Stimulated activated CD4-positive, alpha-beta T cell treated with anti-CD3 and anti-CD28 coated beads, Interleukin-1b, Interleukin-23, amount 100 ng/mL, for 24 hours (primary cell): ENCODE measurements at regions not wholly inside any gene's neighbourhood (a gene's known extent, or its start where the extent isn't known, plus 50 kb on each side); places are given as distances from the start of the nearest gene placed in this dataset.

Experiments used
- DNase-seq, 4 experiments: peaks; one replicate each; pipeline ENCODE4 v3.0.0-alpha.2; 2020; ENCODE audit warnings: low read depth in 4 of 4, low spot score in 1 of 4

GRCh38 chr9:105860516-105860915 is 166.2 kb downstream of the TMEM38B start:
- DNase-seq = no peak

GRCh38 chr9:105861972-105862371 is 167.6 kb downstream of the TMEM38B start:
- no peak for DNase-seq

- no peak for DNase-seq
These were observed 170.0 kb downstream of the TMEM38B start for GRCh38 chr9:105864248-105864898.

DNA sequence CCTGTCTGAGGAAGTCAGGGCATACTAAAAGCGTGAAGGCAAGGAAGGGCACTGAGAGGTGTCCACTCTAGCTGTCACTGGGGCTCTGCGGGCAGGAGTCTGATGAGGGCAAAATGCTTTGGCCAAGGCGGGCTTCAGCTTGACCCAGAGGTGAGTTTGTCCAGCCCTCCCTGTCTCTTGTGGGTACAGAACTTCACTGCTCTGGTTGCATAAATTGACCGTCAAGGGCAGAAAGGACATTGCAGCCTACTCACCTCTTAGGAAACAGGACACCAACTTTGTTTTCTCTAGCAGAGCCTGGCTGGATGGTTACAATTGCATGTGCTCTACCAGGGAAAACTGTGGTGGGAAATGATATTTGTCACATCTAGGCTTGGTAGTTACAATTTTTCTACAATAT is 170.9 kb downstream of the TMEM38B start:
- DNase-seq = no peak

GRCh38 chr9:105871540-105871939 is 177.2 kb downstream of the TMEM38B start:
- no peak for DNase-seq

DNA sequence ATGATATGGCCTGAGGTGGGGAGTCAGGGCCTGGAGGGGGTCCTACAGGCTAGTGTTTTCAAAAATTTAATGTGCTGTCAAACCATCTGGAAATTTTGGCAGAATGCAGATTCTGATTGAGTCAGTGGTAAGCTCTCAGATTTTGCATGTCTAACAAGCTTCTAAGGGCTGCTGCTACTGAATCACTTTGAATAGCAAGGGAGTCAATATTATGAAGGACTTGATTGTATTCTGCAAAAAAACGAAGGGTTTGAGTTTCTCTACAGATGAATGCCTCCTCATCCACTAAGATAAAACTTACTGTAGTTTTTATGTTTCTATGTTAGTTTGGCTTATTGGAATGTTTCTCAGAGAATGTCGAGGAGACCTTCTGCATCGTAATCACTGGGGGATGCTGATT is 179.5 kb downstream of the TMEM38B start:
- no peak for DNase-seq

- DNase-seq = no peak
These were observed 183.4 kb downstream of the TMEM38B start for GRCh38 chr9:105877721-105878120.

DNA sequence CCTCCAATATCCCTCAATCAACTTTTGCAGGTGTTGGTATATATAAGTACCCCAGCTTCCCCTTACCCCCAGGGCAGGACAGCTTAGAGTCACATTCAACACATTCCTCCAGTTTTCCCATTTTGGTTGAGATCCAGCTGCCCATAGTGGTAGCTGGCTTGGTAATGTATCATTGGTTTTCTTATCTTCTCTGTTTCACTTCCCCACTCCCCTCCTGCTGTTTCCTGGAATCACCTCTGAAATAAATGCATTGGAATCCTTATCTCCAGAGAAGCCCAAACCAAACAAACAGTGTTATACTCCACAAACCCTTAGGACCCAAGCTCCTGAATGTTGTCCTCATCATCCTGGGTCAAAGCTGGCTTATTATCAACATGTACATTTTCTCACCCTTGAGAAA is 184.8 kb downstream of the TMEM38B start:
- DNase-seq = no peak

GRCh38 chr9:105880517-105880916 is 186.2 kb downstream of the TMEM38B start:
- no peak for DNase-seq

- no peak for DNase-seq
These were observed 186.7 kb downstream of the TMEM38B start for GRCh38 chr9:105881021-105881420.

DNA sequence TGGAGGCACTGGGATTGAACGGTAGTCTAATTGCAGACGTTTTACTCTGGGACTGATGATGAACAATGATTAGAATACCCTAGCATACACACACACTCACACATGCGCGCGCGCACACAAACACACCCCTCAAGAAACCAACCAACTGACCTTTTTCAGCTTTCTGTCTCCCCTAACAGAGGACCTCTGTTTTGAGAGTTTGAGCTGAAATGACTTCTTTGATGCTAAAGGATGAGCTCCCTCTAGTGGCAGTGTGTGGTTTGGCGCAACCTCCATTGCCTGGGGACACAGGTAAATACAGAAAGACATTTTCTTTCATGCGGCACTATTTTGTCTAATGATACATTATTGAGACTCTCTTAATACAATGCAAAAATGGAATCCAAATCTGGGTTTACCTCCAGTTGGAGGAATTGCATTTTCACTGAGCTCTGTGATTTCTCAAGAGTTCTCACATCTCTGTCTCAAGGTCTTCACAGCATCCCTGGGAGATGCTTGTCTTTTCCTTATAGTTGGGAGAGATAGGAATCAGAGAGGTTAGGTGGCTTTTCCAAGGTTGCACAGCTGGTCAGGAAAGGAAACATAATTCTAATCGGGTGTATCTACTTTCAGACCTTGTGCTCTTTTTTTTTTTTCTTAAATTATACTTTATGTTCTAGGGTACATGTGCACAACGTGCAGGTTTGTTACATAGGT is 187.5 kb downstream of the TMEM38B start:
- peak; percentile 28 to 46 (median 32) for DNase-seq

DNA sequence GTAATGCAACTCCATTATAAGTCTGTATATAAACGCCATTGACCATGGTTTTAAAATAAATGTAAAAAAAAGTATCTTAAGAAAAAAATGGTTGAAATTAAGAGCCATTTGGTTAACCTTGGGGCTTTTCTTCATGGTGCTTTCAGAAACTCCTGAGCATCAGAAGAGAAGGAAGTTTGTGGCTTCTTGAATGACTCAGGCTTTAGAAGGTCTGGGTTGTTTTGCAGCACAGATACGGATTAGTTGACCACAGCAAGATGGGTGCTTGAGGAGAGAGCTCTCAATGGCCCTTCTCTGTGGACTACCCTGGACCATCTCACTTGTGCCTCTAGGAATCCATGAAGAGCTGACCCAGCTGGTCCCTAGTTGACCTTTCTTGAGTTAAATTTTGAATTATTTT is 189.5 kb downstream of the TMEM38B start:
- DNase-seq = no peak

GRCh38 chr9:105884416-105884815 is 190.1 kb downstream of the TMEM38B start:
- no peak for DNase-seq

DNA sequence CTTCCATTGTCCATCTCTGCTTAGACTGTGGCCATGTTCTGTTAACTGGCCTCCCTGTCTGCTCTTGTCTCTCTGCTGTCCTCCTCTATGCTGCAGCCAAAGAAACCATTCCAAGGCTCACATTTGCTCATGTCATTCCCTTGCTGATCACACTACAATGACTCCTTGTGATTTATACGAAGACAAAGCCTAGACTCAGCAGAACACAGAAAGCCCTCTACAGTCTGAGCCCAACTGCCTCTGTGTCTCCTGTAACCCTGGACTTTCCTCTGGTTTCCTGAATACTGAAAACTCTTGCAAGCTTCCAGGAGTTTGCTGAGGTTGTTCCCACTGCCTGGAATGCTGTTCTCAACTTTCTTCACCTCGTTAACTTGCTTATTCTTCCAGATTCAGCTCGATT is 191.8 kb downstream of the TMEM38B start:
- no peak for DNase-seq

- DNase-seq = no peak
These were observed 193.3 kb downstream of the TMEM38B start for GRCh38 chr9:105887679-105888078.

DNA sequence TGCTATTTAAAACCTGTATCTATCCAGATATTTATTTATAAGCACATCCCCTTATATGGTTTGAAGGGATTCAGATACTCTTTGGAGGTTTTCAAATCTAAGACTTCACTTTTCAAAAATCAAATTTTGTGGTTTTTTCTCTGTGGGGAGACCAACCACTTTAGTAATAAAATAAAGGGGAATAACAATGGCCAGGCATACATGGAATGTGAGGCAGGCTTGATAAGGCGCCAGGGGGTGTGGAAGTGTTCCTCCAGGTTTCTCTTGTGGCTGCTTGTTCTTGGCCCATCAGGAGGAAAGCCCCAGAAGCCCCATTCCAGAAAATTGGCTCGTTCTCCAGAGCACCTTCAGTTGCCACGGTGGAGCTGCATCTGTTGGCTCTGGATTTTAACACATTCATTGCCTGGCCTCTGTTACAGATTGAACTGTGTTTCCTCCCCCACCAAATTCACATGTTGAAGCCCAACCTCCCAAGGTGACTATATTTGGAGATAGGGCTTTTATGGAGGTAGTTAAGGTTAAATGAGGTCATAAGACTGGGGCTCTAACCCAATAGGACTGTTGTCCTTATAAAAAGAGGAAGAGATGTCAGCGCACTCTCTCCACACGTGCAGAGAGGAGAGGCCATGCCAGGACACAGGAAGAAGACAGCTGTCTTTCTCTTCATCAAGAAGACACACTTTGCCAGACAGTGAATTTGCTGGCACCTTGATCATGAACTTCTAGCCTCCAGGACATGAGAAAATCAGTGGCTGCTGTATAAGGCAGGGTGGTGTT is 195.9 kb downstream of the TMEM38B start:
- no peak for DNase-seq

GRCh38 chr9:105900123-105900522 is 205.8 kb downstream of the TMEM38B start:
- DNase-seq = no peak

GRCh38 chr9:105901514-105902109 is 207.3 kb downstream of the TMEM38B start:
- DNase-seq = no peak

DNA sequence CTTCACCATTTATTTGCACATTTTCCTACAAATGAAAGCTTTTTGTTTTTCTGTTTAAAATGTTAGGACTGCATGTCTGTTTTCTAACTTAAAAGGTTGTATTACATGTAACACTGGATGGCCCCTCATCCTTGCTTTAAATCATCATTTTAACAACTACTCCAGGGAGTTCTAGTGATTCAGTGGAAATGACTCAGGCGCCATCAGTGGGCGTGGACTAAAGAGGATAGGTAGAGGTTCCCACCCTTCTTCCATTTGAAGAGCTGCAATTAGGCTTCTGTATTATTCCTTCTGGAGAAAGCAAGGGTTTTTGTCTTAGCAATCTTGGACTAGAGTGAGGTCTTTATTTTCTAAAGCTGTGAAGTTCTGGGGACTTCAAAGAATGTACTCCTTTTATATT is 213.7 kb downstream of the TMEM38B start:
- DNase-seq = no peak

- DNase-seq = no peak
These were observed 217.0 kb downstream of the TMEM38B start for GRCh38 chr9:105911104-105911911.
